HG03565 (cell line): ENCODE measurements at regions not wholly inside any gene's neighbourhood (a gene's known extent, or its start where the extent isn't known, plus 50 kb on each side); places are given as distances from the start of the nearest gene placed in this dataset.

Source experiments
- ATAC-seq: cut with Tn5 transposase; IDR thresholded peaks from one replicate; pipeline ENCODE4 v1.9.1; 2021; ENCODE audit warnings: mild to moderate bottlenecking, moderate library complexity; ENCODE audit not compliant: unreplicated experiment

DNA sequence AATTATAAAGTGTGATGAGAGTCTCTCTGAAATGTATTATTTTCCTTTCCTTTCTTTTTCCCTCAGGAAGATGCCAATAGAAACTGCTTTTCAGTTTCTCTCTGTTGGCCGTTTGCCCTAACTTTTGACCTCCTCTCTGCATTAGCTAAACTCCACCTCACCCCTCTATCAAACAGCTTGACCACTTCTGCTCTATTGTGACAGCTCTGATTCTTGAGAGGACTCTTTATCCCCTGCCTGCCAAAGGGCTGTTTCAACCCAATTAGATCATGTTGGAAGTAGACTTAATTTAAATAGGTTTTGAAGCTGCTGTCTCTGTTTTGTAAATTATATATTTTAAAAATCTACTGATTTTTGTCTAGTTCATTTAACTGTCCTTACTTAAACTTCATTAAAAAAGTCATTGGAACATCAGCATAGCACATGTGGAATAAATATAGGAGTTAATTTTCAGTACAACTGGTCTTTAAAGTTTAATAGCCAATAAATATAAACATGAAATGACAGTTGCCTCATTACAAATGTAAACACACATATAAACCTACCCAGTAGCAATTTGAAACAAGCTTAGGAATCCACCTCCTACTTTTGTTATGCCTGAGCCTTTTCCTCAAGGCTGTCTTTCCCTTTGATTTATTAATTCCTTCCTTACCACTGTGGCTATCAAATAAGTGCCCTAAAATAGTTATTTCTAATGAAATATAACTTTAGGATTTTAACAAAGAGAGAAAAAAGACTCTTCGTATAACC, 152.0 kb downstream of the CHRM3 start:
- no peak for ATAC-seq

DNA sequence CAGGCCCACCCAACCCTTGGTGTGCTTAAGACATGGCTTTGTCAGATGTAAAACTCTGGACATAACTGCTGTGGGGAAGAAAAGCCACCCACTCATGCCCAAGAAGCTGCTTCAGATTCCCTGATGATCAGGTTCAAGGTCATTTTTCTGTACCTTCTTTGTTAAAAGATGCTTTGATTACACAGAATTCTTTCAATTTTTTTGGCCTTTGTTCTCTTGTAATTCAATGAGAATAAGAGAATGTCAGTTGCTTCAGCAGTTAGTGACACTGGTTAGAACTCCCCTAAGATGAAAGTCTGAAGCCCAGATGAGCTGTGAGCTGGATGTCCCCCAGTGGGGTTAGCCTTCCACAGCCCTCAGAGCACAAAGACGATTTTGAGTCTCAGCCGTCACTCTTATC, 152.7 kb downstream of the CHRM3 start:
- no peak for ATAC-seq

DNA sequence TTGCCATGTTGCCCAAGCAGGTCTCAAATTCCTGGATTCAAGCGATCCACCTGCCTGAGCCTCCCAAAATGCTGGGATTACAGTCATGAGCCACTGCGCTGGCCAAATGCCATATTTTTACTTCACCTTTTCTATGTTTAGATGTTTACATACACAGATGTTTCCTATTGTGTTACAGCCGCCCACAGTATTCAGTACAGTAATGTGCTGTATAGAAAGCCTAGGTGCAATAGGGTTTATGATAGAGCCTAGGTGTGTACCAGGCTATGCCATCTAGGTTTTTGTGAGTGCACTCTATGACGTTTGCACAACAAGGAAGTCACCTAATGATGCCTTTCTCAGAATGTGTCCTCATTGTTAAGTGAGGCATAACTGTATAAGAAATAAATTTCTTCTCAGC, 153.4 kb downstream of the CHRM3 start:
- ATAC-seq = no peak

GRCh38 chr1:239543873-239544272, 157.5 kb downstream of the CHRM3 start:
- ATAC-seq = no peak

DNA sequence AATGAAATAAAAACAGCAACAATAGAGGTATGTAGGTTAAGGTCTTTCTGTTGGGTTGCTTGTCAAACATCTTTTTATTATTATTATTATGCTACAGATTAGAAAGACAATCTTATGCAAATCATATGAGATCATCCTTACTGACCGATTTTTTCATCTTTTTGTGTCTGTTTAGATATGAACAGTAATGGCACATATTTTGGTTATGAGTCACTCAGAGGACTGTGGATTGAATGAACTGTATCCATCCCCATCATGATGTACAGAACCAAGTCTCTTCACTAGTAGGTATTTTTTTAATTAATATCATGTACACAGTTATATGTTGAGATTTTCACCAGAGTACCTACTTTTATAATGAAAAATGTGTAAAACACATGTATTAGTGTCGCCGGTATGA, 159.1 kb downstream of the CHRM3 start:
- ATAC-seq = no peak

- no peak for ATAC-seq
Measured at GRCh38 chr1:239547987-239548386, 161.6 kb downstream of the CHRM3 start.

- ATAC-seq = no peak
Measured at GRCh38 chr1:239550178-239550577, 163.8 kb downstream of the CHRM3 start.

- ATAC-seq = no peak
Measured at GRCh38 chr1:239555350-239555749, 169.0 kb downstream of the CHRM3 start.

DNA sequence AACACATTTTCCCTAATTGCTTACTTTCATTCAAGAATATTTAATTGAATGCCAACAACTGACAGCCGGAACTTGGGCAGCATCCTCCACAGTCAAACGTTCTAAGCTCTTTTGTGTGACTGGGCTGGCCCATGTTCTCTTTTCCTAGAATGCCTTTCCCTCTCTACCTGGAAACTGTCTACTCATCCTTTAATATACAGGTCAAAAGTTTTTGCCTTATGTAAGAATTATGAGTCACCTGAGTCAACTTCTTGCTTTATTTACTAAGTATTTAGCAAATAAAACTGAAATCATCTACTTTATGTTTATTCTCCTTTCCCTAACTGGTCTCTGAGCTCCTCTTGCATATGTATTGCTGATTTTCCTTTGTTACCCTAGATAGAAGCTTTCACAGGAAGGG, 172.2 kb downstream of the CHRM3 start:
- ATAC-seq = no peak

- no peak for ATAC-seq
Measured at GRCh38 chr1:239558991-239559390, 172.6 kb downstream of the CHRM3 start.

- no peak for ATAC-seq
Measured at GRCh38 chr1:239560921-239561320, 174.6 kb downstream of the CHRM3 start.

DNA sequence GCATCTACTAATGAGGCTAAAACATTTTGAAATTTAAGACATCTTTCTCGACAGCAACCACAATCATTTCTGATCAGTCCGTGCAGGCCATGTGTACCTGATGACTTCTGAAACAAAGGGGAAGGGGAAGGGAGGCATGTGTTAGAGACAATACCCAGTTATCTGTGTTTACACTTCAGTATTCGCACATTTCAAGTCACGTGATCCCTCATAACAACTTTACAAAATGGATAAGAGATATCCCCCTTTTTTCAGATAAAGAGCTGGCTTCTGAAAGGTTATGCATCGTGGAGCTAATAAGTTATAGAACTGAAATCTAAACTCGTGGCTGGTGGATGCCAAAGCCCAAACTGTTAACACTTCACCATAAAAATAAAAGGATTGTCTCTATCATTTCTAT, 175.7 kb downstream of the CHRM3 start:
- ATAC-seq = no peak

DNA sequence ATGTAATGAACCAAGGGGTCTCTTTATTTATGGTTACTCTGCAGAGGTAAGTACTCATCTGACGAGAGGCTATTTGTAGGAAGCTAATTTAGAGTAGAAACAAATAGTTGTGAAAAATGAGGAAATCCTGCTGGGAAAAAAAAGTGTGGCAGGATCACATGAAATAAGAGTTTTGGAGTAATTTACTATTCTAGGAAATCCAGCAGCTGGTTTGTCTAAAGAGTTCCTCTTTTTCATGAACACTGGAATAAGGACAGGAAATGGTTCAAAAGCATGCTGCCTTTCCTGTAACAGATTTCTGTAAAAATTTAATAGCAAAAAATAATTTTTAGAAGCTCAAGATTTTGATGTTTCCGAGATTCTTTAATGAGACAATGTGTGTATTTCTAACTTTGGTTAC, 177.3 kb downstream of the CHRM3 start:
- no peak for ATAC-seq

- ATAC-seq = no peak
Measured at GRCh38 chr1:239566074-239566473, 179.7 kb downstream of the CHRM3 start.

DNA sequence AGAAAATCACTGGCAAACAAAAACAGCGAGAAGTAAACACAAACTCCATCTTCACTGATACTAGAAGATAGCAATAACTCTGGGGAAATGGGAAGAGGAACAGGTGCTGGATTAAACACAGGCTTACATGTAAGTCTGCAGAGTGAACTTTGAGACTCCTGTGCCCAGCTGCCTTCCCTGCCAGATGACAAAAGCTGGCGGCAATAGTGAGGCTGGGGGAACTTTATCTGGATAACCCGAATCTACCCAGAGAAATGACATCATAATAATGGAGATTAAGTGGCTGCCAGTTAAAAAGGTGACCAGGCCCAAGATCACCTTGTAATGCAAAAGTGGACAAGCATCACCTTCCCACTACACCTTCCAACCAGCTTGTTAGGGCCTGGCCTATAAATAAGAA, 184.5 kb downstream of the CHRM3 start:
- no peak for ATAC-seq

DNA sequence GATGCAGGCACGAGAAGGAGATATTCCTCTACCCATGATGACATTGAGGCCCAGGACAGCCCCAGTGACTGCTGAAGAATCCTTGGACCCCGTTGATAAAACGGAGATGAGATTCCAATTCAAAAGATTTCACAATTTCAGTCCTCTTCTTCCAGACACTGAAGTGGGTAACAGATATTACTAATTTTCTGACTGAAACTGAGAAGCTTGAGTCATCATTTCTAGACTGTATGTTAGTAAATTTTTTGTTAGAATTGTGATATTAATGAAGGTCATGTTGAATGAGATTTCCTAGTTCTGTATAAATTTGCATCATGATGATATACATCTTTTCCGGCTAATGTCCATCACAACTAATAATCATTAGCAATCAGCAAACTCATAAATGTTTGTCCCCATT, 185.8 kb downstream of the CHRM3 start:
- no peak for ATAC-seq

DNA sequence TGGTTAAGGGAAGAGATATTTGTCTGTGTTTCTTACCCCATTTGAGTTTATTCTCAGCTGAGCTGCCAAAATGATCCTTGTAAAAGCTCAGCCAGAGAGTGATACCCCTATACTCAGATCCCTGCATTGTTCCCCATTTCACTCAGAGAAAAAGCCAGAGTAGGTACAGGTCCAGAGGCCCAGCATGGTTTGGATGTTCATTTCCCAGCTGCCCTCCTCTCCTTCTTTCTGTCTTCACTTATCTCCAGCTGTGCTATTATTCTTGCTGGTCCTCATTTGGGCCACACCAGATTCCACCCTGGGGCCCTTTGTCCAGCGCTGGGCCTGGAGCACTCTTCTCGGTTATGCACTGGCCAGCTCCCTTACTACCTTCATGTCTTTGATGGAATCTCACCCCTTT, 187.7 kb downstream of the CHRM3 start:
- no peak for ATAC-seq

- no peak for ATAC-seq
Measured at GRCh38 chr1:239575113-239575512, 188.7 kb downstream of the CHRM3 start.

DNA sequence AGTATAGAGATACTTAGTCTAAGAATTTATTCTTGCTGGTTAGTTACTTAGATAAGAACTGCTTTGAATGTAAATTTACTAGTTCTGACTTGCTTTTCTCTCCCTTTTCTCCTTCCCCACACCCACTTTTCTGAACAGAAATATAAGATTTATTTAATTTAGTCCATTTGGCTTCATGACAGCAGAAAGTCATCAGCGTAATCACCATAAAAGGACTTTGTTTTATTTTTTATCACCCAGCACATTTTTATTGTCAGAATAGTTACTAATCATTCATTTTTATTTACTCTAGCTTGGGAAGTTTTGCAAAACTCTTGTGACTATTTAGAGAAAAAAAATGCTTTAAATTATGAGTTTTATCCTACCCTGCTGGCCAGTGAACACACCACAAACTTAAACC, 197.2 kb downstream of the CHRM3 start:
- no peak for ATAC-seq

GRCh38 chr1:239586128-239586527, 199.8 kb downstream of the CHRM3 start:
- ATAC-seq = no peak

- ATAC-seq = no peak
Measured at GRCh38 chr1:239587066-239587465, 200.7 kb downstream of the CHRM3 start.

DNA sequence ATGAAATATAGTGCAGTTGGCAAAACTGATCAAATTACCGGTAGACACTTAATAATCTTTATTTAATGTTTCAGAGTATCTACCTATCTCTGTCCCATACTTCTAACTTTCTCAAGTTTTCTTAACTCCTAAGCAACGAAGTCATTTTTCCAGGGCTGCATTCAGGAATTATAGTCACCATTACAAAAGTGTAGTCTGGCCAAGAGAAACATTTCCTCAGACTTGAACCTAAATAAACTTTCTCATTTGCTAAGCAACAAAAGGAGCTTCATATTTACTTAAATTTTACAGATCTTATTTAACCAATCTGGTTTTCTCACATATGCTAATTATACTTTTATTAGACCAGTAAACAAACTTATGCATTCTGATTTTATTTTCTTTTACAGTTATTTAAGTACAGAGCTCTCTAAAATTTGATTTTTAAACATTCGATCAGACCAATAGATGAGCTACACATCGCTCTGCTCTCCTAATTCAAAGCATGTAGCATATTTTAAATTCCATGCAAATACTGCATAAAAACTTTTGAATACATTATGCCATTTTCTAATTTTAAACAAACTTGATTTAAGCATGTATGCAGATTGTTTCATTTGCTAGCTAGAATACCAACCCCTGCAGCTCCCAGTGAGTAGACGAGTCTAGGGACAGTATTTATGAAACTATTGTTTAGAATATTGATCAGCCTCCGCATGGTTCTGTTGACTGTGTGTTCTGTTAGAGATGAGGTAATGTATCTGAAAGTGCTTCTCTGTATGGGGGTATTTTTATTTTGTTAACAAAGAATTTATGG, 201.4 kb downstream of the CHRM3 start:
- ATAC-seq = no peak
